ENCODE measurements at regions not wholly inside any gene's neighbourhood (a gene's known extent, or its start where the extent isn't known, plus 50 kb on each side); places are given as distances from the start of the nearest gene placed in this dataset.
"Not testable (repeated sequence)": the region's sequence is repeated elsewhere in the genome, so short reads cannot be mapped to it uniquely, and the experiment has no call there.

GRCh38 chr9:81423589-81424326, 265.6 kb downstream of the TLE1 start:
- no peak overlapping the region for H3K4me3 ChIP-seq (ENCODE audit: low read length)
- Mint-ChIP-seq H3K36me3 (ENCODE audit: low read depth) (no peaks in the 10 kb centered on the region), H3K4me1 (ENCODE audit: low read depth) (no peaks in the 10 kb centered on the region), H3K27ac (no peak overlapping the region), H3K9me3 (peaks cover 12% of the 10 kb centered on the region), H3K4me3 (no peak overlapping the region), H3K27me3 (no peaks in the 10 kb centered on the region)
- H3K36me3 ChIP-seq (ENCODE audit: insufficient read depth, low read length), result no peaks in the 10 kb centered on the region
- CTCF ChIA-PET, result no interaction called here
- ATAC-seq (ENCODE audit: poor library complexity), result no peak
- intact Hi-C loops (cut with DNase I, micrococcal nuclease), result no loop called here
- H3K9me3 ChIP-seq (ENCODE audit: control insufficient read depth in 1 of 2, insufficient read depth in 1 of 2, low read length in 2 of 2), result peaks cover 0 to 5% of the 10 kb centered on the region in 2 experiments
- no peak for DNase-seq
- no peaks in the 10 kb centered on the region for H3K4me1 ChIP-seq (ENCODE audit: insufficient read depth, low read length)
- H3K27ac ChIP-seq (ENCODE audit: low read depth in 1 of 2, low read length in 2 of 2), result no peak overlapping the region
- TF ChIP-seq CTCF (IDR thresholded peaks at IDR 0.05), result no peak
- POLR2A ChIA-PET, result no interaction called here
- no peaks in the 10 kb centered on the region for H3K27me3 ChIP-seq (ENCODE audit: control insufficient read depth in 1 of 2, insufficient read depth in 2 of 2, low read length in 2 of 2)

GRCh38 chr9:81421090-81421489, 268.3 kb downstream of the TLE1 start:
- H3K27me3 ChIP-seq (ENCODE audit: control insufficient read depth in 1 of 2, insufficient read depth in 2 of 2, low read length in 2 of 2); ATAC-seq (ENCODE audit: poor library complexity); H3K27me3 Mint-ChIP-seq; CTCF ChIA-PET; H3K36me3 ChIP-seq (ENCODE audit: insufficient read depth, low read length); H3K9me3 ChIP-seq (ENCODE audit: control insufficient read depth in 1 of 2, insufficient read depth in 1 of 2, low read length in 2 of 2); intact Hi-C loops (cut with DNase I, micrococcal nuclease); H3K36me3 Mint-ChIP-seq (ENCODE audit: low read depth); H3K4me3 Mint-ChIP-seq; H3K27ac ChIP-seq (ENCODE audit: low read depth in 1 of 2, low read length in 2 of 2); DNase-seq; H3K4me1 ChIP-seq (ENCODE audit: insufficient read depth, low read length); H3K9me3 Mint-ChIP-seq; H3K4me1 Mint-ChIP-seq (ENCODE audit: low read depth); H3K4me3 ChIP-seq (ENCODE audit: low read length); H3K27ac Mint-ChIP-seq; POLR2A ChIA-PET: not testable (repeated sequence)

GRCh38 chr9:81420024-81420423, 269.3 kb downstream of the TLE1 start:
- no peak overlapping the region for H3K27ac Mint-ChIP-seq
- H3K36me3 Mint-ChIP-seq (ENCODE audit: low read depth), result no peaks in the 10 kb centered on the region
- no peaks in the 10 kb centered on the region for H3K27me3 Mint-ChIP-seq
- no peaks in the 10 kb centered on the region for H3K9me3 ChIP-seq (ENCODE audit: control insufficient read depth in 1 of 2, insufficient read depth in 1 of 2, low read length in 2 of 2)
- ATAC-seq (ENCODE audit: poor library complexity), result no peak
- no peaks in the 10 kb centered on the region for H3K27me3 ChIP-seq (ENCODE audit: control insufficient read depth in 1 of 2, insufficient read depth in 2 of 2, low read length in 2 of 2)
- no peak for DNase-seq
- H3K9me3 Mint-ChIP-seq, result peaks cover 2% of the 10 kb centered on the region
- H3K4me1 ChIP-seq (ENCODE audit: insufficient read depth, low read length), result no peaks in the 10 kb centered on the region
- ChIA-PET POLR2A (no interaction called here), CTCF (no interaction called here)
- H3K4me3 ChIP-seq (ENCODE audit: low read length), result no peak overlapping the region
- H3K27ac ChIP-seq (ENCODE audit: low read depth in 1 of 2, low read length in 2 of 2), result no peak overlapping the region
- H3K4me3 Mint-ChIP-seq, result no peak overlapping the region
- no peaks in the 10 kb centered on the region for H3K4me1 Mint-ChIP-seq (ENCODE audit: low read depth)
- intact Hi-C loops (cut with DNase I, micrococcal nuclease), result no loop called here
- H3K36me3 ChIP-seq (ENCODE audit: insufficient read depth, low read length), result no peaks in the 10 kb centered on the region
- TF ChIP-seq CTCF (IDR thresholded peaks at IDR 0.05), result no peak

GRCh38 chr9:81417941-81418340, 271.4 kb downstream of the TLE1 start:
- no peak overlapping the region for H3K4me3 ChIP-seq (ENCODE audit: low read length)
- peaks cover 2% of the 10 kb centered on the region for H3K9me3 Mint-ChIP-seq
- ChIA-PET CTCF (interaction anchor here (0.6 kb wide), 1 partner anchor 30 kb away, joined by 4 read pairs; no protein-coding TSS in a partner anchor), POLR2A (no interaction called here)
- ATAC-seq (ENCODE audit: poor library complexity) (no peak), DNase-seq (no peak)
- H3K27me3 Mint-ChIP-seq, result no peaks in the 10 kb centered on the region
- no peaks in the 10 kb centered on the region for H3K4me1 Mint-ChIP-seq (ENCODE audit: low read depth)
- H3K9me3 ChIP-seq (ENCODE audit: control insufficient read depth in 1 of 2, insufficient read depth in 1 of 2, low read length in 2 of 2), result no peaks in the 10 kb centered on the region
- H3K36me3 ChIP-seq (ENCODE audit: insufficient read depth, low read length), result no peaks in the 10 kb centered on the region
- intact Hi-C loops (cut with DNase I, micrococcal nuclease), result no loop called here
- H3K27ac Mint-ChIP-seq, result no peak overlapping the region
- no peak overlapping the region for H3K4me3 Mint-ChIP-seq
- no peak for TF ChIP-seq CTCF (IDR thresholded peaks at IDR 0.05)
- no peaks in the 10 kb centered on the region for H3K4me1 ChIP-seq (ENCODE audit: insufficient read depth, low read length)
- no peaks in the 10 kb centered on the region for H3K27me3 ChIP-seq (ENCODE audit: control insufficient read depth in 1 of 2, insufficient read depth in 2 of 2, low read length in 2 of 2)
- H3K36me3 Mint-ChIP-seq (ENCODE audit: low read depth), result no peaks in the 10 kb centered on the region
- H3K27ac ChIP-seq (ENCODE audit: low read depth in 1 of 2, low read length in 2 of 2), result no peak overlapping the region

Data from CD4-positive, alpha-beta T cell (primary cell).